ENCODE measurements at regions not wholly inside any gene's neighbourhood (a gene's known extent, or its start where the extent isn't known, plus 50 kb on each side); places are given as distances from the start of the nearest gene placed in this dataset.
A peak's percentile ranks its signal among the peaks of the same experiment; 100 is the strongest.

DNA sequence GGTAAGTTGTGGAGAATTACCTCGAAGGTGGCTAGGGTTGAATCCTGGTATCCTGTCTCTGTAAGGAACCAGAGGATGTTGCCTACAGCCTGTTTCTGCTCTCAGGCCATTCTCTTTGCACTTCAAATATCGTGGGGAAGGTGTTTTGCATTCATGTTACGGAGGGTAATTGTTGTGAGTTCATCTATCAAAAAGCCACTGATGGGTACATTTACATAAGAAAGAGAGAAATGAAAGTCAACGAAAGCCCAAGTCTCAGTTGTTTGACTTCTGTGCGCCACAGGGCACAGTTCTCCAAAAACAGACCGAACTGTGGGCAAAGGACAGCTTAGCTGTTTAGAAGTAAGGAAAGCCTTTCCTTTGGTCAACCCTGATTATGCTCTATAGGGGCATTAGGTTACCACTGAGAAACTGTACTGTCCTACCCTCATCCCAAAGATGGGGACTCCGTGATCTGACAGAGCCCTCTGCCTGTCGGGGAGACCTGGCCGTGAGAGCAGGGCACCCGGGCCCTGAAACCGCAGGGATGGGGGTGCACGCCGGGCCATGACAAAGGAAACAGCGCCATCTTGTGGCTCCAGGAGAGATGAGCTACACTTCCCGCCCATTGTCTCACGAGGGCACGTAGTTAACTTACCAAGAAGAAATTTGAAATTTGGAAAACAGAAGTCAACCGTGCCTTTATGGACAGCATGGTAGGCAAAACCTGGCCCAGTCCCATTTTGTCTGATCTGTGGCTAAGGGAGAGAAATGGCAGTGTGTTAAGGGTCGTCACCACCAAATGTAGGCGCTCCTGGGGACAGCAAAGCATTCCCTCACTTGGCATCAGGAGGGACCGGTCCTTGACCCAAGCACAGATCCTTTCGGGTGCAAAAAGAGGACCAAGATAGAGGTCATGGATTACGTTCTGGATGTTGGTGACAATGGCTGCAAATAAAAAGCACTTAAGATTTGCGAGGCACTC lies 74.5 kb upstream of the DYNLRB2 start:
- Histone ChIP-seq H3K9me3 (ENCODE audit: low read depth) (no peaks in the 10 kb centered on the region), H3K27me3 (peaks cover 72% of the 10 kb centered on the region), H3K36me3 (no peaks in the 10 kb centered on the region), H3K27ac (no peak overlapping the region), H3K4me1 (ENCODE audit: low read depth) (no peaks in the 10 kb centered on the region), H3K4me3 (no peak overlapping the region)
- peak; percentile 58 to 83 for DNase-seq (ENCODE audit: low read depth in 1 of 2, low spot score in 1 of 2)
- TF ChIP-seq, protein P1, sequence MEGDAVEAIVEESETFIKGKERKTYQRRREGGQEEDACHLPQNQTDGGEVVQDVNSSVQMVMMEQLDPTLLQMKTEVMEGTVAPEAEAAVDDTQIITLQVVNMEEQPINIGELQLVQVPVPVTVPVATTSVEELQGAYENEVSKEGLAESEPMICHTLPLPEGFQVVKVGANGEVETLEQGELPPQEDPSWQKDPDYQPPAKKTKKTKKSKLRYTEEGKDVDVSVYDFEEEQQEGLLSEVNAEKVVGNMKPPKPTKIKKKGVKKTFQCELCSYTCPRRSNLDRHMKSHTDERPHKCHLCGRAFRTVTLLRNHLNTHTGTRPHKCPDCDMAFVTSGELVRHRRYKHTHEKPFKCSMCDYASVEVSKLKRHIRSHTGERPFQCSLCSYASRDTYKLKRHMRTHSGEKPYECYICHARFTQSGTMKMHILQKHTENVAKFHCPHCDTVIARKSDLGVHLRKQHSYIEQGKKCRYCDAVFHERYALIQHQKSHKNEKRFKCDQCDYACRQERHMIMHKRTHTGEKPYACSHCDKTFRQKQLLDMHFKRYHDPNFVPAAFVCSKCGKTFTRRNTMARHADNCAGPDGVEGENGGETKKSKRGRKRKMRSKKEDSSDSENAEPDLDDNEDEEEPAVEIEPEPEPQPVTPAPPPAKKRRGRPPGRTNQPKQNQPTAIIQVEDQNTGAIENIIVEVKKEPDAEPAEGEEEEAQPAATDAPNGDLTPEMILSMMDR (IDR thresholded peaks at IDR 0.05; ENCODE audit: low read depth, low read length): peak; percentile 75

DNA sequence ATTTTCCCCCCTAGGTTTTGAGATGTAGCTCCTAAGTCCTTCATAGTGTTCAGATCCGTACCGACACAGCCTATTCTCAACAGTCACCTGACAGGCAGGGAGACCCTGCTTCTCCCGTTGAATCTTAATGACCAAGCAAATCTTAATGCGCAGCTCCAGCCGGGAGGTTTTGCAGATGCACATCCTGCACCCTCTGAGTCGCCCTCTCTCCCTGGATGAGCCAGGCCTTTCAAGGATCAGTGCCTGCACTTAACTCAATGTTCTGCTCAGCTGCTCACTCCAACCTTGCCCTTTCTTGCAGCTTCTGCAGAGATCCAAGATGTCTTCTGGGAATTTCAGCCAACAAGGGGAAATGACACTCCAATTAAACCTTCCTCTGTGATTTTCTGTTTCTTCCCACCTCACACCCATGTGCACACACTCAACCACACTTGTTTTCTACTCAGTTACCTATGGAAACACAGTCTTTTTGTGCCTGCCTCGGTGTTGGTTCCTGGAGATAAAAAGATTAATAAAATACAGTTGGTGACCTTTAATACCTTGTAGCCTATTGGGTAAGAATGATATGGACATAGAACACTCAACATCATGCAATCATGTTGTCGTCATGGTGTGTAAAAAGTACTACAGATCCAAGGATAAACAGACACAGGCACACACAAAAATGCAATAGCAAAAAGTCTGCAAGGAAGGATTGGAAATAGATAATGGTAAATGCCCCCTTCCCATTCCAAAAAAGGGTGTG lies 76.9 kb upstream of the DYNLRB2 start:
- H3K4me1 ChIP-seq (ENCODE audit: low read depth): no peaks in the 10 kb centered on the region
- H3K36me3 ChIP-seq: no peaks in the 10 kb centered on the region
- no peak for DNase-seq (ENCODE audit: low read depth in 1 of 2, low spot score in 1 of 2)
- H3K9me3 ChIP-seq (ENCODE audit: low read depth): no peaks in the 10 kb centered on the region
- TF ChIP-seq, protein P1 (IDR thresholded peaks at IDR 0.05; ENCODE audit: low read depth, low read length): no peak
- no peak overlapping the region for H3K27ac ChIP-seq
- H3K27me3 ChIP-seq: peaks cover 84% of the 10 kb centered on the region
- H3K4me3 ChIP-seq: no peak overlapping the region

DNA sequence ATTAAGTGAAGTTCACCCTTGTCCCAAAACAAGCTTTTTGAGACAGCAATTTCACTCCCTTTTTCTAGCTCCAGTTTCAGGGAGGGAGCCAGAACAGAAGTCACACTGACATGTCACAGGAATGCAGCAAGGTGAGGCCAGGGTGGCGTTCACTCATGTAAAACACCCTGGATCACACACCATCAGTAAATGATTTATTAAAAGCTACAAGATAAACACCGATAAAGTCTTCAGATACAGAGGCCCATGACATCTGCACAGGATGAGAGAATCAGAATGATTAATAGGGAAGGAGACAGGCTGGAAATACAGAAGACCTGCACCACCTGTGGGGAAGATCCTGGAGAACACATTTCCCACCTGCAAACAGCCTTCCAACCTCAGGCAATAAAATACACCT lies 77.5 kb upstream of the DYNLRB2 start:
- Histone ChIP-seq H3K36me3 (no peaks in the 10 kb centered on the region), H3K9me3 (ENCODE audit: low read depth) (no peaks in the 10 kb centered on the region), H3K27me3 (peaks cover 84% of the 10 kb centered on the region), H3K27ac (no peak overlapping the region), H3K4me1 (ENCODE audit: low read depth) (no peaks in the 10 kb centered on the region), H3K4me3 (no peak overlapping the region)
- DNase-seq (ENCODE audit: low read depth in 1 of 2, low spot score in 1 of 2): no peak
- TF ChIP-seq, protein P1 (IDR thresholded peaks at IDR 0.05; ENCODE audit: low read depth, low read length): no peak

DNA sequence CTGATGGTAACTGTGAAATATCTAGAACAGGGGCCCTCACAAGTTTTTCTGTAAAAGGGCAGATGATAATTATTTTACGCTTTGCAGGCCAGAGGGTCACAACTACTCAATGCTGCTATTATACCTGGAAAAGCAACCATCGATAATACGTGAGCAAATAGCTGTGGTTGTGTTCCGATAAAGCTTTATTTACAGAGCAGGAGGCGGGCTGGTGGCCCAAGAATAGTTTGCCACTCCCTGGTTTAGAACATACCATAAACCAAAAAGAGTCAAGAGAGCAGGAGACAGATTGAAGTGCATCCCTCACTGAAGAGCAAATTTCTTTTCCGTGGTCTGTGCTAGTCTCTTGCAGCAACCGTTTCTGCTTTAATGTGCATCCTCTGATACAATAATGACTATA lies 77.9 kb upstream of the DYNLRB2 start:
- DNase-seq (ENCODE audit: low read depth in 1 of 2, low spot score in 1 of 2): no peak
- TF ChIP-seq, protein P1 (IDR thresholded peaks at IDR 0.05; ENCODE audit: low read depth, low read length): no peak
- no peaks in the 10 kb centered on the region for H3K9me3 ChIP-seq (ENCODE audit: low read depth)
- peaks cover 84% of the 10 kb centered on the region for H3K27me3 ChIP-seq
- no peaks in the 10 kb centered on the region for H3K4me1 ChIP-seq (ENCODE audit: low read depth)
- H3K27ac ChIP-seq: no peak overlapping the region
- no peak overlapping the region for H3K4me3 ChIP-seq
- H3K36me3 ChIP-seq: no peaks in the 10 kb centered on the region

DNA sequence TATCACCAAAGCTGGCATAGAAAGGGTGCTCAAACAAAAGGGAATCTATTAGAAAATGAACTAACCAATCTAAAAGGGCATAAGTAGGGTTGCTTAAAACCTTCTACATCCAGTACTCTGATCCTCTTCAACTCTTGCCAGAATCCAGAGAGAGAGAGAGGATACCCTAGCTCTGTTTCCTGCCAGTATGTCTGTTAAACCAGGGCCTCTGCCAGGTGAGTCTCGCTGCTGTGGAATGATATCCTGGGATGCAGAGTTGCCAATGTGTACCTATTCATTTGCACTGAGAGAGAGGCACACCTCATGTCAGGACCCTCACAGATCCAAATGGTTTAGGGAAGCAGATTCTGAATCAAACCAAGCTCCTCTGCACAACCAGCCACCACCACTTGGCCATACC lies 79.8 kb upstream of the DYNLRB2 start:
- Histone ChIP-seq H3K36me3 (no peaks in the 10 kb centered on the region), H3K9me3 (ENCODE audit: low read depth) (no peaks in the 10 kb centered on the region), H3K27ac (no peak overlapping the region), H3K4me3 (no peak overlapping the region), H3K27me3 (peaks cover 100% of the 10 kb centered on the region), H3K4me1 (ENCODE audit: low read depth) (no peaks in the 10 kb centered on the region)
- TF ChIP-seq, protein P1 (IDR thresholded peaks at IDR 0.05; ENCODE audit: low read depth, low read length): no peak
- no peak for DNase-seq (ENCODE audit: low read depth in 1 of 2, low spot score in 1 of 2)
